IPS DF 19.7 (cell line): ENCODE measurements at regions not wholly inside any gene's neighbourhood (a gene's known extent, or its start where the extent isn't known, plus 50 kb on each side); places are given as distances from the start of the nearest gene placed in this dataset.

ENCODE experiments used
- DNase-seq: peaks from one replicate; pipeline ENCODE4 v3.0.0-alpha.2; 2013; ENCODE audit warnings: low read depth, low spot score

DNA sequence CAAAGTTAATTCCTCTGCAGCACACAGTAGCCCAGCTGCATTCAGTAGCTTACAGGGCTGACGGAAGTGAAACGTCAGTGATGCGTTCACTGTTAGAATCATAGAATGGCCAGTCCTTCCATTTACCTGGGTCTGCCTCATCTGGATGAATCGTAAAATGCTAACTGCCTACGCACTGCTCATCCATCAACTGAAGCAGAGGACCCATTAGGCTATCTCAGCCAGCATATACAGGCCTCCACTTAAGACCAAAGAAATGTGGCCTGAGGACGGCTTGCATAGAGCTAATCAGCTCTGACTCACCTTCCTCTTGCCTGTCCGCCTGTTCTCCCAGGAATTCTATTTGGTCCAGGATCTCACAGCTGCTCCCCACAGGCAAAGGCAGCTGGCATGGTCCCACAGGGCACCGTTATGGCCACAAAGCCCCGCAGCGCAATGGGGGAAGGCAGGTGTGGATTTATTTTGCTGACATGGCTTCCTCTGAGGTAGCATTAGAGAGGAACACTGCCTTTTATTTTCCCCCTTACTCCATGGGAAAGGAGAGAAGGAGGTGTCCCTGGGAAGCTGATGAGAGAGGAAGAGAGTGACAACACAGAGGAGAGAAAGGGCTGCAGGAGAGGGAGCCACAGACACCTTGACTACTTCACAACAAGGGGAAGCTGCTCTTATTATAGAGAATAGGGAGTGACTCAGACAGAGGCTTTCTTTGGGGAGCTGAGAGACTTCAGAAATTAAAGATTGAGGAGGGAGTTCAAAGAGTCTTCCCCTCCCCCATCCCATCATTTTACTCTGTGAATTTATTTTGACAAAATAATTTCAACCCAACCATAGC is 177.6 kb downstream of the HHIPL2 start:
- no peak for DNase-seq

DNA sequence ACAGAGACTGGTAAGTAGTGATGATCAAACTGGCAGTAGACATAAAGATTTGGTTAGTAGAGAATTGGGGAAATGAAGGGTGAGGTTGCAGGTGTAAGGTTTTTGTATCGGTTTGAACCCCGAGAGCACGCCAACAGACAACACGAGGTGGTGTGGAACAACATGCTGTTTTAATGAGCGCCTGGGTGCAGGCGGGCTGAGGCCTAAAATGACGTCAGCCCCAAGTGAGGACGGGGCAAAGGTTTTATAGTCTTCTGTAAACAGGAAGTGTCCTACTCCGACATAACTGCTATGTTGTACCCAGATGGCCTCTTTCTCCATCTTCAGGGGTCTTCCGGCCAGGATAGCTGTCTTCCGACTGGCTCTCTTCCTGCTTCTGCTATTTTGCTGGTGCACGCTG is 178.8 kb downstream of the HHIPL2 start:
- no peak for DNase-seq

DNA sequence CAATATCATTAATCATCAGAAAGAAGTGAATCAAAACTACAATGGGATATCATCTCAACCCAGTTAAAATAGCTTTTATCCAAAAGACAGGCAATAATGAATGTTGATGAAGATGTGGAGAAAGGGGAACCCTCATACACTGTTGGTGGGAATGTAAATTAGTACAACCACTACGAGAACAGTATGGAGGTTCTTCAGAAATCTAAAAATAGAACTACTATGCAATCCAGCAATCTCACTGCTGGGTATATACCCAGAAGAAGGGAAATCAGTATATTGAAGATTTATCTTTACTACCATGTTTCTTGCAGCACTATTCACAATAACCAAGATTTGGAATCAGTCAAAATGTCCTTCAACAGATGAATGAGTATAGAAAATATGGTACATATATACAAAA is 189.8 kb downstream of the HHIPL2 start:
- no peak for DNase-seq

DNA sequence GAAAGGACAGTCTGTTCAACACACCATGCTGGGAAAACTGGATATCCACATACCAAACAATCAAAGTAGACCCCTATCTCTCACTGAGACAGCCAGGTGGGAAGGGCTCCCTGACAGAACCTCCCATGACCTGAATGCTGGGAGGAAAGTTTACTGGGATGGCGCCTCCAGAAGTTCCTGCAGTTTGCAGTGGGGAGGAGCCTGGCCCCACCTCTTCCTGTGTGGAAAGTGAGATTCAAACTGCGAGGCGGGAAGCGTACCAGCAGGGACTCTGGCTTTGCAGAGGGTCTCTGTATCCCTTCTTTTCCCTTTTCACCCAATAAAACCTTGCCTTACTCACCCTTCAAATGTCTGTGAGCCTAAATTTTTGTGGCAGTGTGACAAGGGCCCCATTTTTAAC is 190.7 kb downstream of the HHIPL2 start:
- DNase-seq, result no peak

DNA sequence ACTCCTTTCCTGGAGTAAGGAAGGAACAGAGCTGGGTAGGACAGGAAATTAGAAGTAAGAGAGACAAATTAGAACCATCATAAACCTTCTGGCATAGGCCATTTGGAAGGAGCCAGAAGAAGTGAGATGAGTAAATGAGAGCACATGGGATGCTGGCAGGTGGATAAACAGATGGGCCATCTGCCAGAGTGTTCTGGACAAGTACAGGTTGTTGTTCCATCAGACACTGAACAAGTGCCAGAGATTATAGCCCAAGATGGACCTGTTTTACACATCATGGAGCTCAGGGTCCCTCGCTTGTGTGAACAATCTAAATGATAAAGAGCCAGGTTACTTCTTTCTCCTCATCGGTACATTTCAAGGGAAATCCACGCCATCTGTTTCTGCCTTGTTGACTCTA is 200.3 kb downstream of the HHIPL2 start:
- no peak for DNase-seq

DNA sequence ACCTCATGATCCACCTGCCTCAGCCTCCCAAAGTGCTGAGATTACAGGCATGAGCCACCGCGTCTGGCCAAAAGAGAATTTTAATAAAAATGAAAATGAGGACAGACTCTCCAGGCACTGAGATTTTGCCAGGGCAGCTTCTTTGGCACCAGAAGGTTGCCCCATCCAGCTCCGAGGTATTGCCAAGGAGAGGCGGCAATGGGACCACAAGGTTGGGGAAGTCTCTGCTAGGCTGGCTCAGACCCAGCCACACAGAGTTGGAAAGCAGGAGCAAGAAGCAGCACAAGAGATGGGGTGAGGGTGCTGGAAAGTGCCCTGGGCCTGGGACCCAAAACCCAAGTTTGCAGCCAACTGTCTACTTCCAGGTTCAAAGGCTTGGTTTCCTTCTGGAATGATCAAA is 200.9 kb downstream of the HHIPL2 start:
- no peak for DNase-seq

DNA sequence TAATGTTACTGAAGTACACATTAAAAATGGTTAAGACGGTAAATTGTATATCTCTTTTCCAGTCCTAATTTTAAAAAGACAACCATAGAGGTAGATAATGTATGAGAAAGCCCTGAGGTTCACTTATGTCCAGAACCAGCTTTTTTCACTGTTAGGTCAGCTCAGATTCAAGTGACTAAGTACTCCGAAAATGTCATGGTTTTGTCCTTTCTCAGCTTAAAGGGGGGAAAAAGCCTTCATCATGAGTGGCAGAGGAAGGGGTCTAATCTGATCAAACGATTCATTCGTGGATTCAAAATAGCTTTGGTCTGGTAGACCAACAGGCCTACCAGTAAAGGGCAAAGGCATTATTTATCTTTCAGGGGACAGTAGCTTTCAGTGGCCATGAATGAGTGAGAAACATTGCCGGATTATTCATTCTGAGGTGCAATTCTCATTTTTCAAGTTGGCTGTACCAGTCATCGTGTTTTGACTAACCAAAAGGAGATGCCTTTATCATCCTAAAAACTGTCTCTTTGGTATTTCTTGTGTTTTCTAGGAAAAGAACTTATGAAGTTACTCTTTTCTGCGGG is 208.4 kb downstream of the HHIPL2 start:
- no peak for DNase-seq

DNA sequence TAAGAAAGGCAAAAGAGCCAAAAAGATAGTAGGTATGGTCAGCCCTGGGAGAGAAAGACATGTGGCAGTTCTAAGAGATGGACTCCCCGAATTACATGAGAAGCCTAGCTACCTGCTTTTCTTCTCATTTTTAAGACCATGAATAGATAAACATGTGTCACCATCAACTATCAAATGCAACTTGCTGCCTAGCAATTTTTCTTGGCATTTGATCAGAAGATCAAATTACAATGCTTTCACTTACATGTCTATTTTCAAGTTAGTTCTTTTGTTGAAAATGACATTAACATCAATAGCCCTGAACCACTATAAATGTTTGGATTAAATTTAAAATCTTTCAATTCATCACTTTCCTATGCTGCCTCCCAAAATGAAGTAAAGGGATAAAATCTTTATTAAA is 212.3 kb downstream of the HHIPL2 start:
- no peak for DNase-seq

DNA sequence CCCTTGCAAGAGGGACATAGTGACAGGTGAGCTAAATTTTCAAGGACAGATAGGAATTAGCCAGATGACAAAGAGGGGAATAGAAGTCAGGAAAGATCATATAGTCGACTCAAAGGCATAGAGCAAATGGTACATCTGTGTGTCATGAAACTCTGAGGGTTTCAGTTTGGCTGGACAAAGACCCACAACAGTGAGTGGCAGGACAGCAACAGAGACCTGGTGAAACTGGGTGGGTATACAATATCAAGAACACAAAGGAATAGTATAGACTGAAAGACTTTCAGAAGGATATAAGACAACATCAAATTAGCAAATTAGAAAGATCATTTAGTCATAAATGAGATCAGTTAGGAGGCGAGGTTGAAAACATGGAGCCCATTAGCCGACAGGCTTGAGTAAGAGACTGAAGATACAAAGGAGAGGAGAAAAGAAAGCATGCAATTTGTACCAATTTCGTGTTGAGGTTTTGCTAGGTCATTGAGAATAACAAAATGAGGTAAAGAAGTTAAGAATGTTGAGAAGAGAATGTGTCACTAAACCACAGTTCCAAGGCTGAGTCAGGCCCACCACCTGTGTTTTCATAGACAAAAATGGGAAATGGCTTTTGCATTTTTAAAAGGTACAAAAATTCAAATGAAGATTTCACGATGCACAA is 213.8 kb downstream of the HHIPL2 start:
- no peak for DNase-seq

DNA sequence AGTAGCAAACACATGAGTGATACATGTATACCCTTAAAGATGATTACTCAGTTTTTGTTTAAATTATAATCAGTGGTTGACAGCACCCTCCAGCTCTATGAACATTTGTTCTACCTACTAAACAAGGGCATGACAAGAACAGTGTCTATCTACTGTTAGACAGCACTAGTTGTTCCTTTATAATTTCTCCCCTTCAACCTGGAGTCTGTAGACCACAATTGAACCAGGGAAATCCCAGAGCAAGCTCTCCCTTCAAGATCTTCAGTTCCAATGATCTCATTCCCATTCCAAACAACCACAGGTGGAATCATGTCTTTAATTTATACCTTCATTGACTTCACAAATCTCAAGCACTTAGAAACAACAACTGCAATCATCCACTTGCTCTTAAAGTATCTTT is 216.1 kb downstream of the HHIPL2 start:
- DNase-seq, result no peak

DNA sequence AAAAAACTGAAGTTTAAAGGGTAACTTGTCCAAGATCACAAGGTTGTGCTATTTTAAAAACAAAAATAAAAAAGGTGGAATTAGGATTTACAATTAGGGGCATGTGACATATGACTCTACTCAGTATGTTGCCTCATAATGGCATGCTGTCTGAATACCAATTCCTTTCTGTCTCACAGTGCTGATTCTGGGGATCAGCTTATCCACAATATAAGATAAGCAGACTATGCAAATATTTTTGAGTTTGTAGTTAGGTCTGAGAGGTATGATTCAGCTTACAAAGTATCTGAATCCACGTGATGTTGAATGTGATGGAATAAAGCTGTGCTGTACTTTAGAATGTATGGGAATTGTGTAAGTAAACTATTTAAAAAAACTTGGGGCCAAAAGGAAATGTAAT is 216.6 kb downstream of the HHIPL2 start:
- DNase-seq, result no peak

DNA sequence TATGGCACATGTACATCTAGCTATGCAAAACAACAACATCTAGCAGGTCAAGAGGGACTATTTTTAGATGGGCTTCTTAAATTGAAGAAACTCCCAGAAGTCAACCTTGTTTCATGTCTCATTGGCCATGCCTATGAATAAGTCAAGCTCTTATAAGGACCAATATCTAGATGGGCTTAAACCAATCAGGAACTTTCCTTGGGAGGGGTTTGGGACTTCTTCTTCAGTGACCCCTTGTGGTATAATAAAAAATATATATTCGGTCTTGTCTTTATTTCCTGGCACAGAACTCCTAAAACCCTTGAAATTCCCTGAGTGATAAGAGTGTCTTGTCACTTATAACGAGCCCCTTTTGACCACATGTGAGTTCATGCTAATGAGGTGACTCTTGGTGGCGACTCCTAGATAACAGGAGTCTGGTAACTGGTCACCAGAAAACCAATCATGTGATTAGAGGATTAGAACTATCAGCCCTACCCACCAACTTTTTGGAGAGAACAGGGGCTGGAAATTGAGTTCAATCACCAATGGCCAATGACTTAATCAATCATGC is 218.3 kb downstream of the HHIPL2 start:
- no peak for DNase-seq

DNA sequence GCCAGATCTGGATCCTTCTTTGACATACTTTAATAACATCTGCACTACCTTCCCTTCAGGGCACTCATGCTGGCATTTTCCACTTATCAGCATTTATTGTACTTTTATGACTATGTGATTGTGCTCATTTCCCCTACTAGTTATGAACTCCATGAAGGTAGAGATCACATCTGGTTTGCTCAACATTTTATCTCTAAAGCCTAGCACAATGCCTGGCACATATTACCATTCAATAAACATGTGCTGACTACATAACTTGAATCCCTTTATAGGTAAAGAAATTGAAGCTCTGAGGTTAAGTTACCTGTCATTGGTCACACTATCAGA is 221.2 kb downstream of the HHIPL2 start:
- DNase-seq, result no peak

DNA sequence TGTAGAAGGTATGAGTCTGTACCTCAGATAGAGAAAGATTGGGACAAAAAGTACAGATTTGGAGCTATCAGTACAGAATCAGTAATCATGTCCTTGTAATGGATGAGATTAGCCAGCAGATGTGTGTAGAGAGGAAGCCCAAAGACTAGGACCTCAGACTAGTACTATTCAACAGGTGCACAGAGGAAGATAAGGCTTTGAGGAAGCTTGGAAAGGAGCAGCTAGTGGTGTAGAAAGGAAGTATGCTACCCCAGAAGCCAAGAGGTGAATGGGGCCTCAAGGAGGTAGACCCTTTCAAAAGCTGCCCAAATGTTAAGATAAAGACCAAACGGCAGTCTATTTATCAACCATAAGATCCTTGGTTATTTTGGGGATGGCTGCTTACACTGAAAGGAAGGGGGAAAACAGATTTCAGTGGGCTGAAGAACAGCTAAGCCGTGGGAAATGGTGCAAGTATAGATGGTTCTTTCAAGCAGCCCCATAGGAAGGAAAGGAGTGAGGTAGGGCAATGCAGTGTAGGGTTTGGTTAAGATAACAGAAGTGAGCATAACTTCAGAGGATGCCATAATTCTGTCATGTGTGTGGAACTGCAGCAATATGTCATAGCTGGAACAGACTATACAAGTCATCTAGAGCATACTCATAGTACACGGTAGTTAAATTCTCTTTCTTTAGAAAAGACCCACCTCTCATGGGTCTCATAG is 221.7 kb downstream of the HHIPL2 start:
- no peak for DNase-seq

DNA sequence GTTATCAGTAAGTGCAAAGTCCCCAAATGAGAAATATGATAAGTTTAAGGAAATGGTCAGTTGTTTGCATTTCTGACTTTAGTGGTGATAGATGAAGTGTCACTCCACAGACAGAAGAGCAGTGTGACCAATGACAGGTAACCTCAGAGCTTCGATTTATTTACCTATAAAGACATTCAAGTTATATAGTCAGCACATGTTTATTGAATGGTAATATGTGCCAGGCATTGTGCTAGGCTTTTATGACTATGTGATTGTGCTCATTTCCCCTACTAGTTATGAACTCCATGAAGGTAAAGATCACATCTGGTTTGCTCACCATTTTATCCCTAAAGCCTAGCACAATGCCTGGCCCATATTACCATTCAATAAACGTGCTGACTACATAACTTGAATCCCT is 222.4 kb downstream of the HHIPL2 start:
- no peak for DNase-seq

DNA sequence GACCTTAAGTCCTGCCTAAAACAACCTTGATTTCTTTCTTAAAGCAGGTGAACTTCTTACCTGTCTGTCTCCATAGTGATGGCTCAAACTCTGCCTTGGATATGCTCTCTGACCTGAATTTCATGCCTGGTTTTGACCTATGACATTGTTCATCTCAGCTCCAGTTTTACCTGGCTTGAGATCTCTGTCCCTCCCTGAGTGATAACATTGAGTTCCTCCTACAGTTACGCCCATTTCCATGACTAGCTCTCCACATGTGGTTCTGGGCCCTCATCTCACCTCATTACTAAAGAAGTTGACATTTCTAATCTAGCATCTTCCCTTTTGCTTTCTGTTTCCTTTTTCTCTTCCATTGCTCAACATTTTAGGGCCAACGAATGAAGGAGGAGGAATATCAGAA is 233.1 kb downstream of the HHIPL2 start:
- DNase-seq, result no peak

DNA sequence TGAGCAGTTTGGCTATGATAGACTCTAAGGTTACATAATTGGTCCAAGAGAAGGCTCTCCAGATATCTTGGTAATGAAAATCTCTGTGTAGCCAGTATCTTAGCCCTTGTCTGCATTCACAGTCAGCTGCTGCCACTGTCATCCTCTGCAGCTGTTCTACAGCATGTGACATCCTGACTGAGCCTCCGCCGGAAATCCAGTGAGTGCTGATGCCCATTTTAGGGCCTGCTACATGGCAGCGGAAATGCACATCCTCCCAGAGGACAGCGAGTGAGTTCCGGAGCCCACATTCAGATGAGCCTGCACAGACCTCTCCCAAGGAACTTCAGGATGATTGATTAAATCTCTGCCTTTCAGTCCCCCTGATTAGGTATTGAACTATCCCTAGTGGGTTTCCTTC is 237.1 kb downstream of the HHIPL2 start:
- DNase-seq, result no peak

DNA sequence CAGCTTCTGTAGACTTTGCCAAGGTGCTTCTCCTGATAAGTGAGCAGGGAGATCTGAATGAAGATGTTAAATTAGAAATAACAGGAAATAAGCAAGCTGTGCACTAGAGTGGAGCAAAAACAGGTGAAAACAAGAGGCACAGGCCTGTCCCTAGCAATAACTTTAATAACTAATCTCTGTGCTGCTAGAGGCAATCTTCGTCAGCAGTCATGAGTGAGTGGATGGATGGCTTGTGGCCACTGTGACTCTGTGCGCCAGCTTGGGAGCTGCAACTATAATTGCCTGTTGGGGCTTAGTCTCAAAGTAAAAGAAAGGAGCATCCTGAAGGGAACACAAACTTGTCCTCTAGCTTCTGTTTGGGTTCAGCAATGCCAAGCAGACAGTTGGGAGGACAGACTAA is 240.3 kb downstream of the HHIPL2 start:
- no peak for DNase-seq

DNA sequence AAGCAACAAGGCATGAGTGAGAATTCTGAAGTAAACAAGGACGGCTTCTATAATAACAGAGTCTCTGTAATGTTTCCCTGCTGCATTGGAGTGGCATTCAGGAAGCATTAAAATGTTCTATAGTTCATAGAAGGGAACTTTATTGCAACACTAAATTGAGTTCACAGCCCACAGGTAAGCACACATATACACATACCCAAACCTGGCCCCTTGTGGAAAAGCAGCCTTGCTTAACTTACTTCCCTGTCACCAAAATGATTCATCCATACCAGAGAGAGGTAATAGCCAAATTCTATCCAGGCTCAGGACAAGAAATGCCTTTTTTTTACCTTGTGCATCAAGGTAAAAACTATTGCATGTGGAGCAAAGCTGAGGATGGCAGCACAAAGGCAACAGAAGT is 241.4 kb downstream of the HHIPL2 start:
- no peak for DNase-seq

DNA sequence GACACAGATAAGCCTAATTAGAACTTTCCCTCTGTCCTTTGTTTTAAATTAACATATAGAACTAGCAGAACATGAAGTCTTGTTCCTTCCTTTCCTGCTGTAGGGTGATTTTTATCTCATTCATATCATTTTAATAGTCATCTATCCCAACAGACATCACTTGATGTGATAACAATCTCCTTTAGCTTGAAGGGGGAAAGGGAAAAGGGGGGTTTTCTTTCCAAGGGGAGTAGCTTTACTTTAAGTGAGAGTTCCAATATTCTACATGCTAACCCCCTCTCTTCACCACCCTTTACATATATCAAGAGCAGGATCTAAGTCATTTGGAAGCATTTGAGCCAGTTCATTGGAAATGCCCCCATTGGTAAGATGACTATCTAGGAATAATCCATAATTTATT is 241.9 kb downstream of the HHIPL2 start:
- no peak for DNase-seq

DNA sequence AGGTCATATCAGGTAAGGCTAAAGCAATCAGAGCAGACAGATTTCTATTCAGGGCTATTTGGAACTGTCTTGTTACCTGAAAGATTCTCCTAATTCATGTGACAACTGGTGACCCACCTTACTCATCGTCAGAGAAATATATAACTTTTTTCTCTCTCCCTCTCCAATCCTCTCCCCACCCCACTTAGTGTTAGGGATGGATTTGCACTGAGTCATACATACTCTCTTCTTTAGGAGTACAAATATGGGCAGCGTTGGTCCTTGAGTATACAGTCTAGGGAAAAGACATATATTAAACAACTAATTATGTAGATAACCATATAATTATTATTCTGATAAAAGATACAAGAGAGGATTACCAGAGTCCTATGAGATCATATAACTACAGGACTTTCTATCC is 246.3 kb downstream of the HHIPL2 start:
- no peak for DNase-seq

DNA sequence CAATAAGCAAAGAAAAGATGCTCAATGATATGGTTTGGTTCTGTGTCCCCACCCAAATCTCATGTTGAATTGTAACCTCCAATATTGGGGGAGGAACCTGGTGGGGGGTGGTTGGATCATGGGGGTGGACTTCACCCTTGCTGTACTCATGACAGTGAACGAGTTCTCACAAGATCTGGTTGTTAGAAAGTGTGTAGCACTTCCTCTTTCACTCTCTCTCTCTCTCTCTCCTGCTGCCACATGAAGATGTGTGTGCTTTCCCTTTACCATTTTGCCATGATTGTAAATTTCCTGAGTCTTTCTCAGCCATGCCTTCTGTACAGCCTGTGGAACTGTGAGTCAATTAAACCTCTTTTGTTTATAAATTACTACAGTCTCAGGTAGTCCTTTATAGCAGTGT is 248.4 kb downstream of the HHIPL2 start:
- DNase-seq, result no peak
